ENCODE measurements at regions not wholly inside any gene's neighbourhood (a gene's known extent, or its start where the extent isn't known, plus 50 kb on each side); places are given as distances from the start of the nearest gene placed in this dataset.

DNA sequence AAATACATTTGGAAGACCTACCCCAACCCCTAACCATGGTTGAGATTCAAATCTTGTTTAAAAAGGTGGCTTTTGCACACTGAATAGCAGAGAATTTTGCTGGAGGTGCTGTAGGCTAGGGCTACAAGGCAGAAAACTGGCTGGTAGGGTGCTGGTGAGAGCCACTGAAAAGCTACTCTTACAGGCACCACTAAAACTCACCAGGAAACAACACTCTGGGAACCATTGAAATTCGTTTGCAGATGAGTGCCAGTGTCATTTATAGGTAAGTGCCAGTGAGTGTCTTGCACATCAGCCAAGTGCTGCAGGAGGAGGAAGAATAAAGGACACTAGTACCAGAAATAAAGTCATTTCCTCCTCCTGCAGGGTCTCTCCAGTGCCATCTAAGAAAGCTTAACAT lies 610.2 kb downstream of the ZNF385D start:
- TF ChIP-seq, protein P1, sequence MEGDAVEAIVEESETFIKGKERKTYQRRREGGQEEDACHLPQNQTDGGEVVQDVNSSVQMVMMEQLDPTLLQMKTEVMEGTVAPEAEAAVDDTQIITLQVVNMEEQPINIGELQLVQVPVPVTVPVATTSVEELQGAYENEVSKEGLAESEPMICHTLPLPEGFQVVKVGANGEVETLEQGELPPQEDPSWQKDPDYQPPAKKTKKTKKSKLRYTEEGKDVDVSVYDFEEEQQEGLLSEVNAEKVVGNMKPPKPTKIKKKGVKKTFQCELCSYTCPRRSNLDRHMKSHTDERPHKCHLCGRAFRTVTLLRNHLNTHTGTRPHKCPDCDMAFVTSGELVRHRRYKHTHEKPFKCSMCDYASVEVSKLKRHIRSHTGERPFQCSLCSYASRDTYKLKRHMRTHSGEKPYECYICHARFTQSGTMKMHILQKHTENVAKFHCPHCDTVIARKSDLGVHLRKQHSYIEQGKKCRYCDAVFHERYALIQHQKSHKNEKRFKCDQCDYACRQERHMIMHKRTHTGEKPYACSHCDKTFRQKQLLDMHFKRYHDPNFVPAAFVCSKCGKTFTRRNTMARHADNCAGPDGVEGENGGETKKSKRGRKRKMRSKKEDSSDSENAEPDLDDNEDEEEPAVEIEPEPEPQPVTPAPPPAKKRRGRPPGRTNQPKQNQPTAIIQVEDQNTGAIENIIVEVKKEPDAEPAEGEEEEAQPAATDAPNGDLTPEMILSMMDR (conservative IDR thresholded peaks at IDR 0.05 in 1 of 2, IDR thresholded peaks at IDR 0.05 in 1 of 2; ENCODE audit: low read depth in 1 of 2, low read length in 2 of 2), result no peak
- no peak for TF ChIP-seq EZH2 (IDR thresholded peaks at IDR 0.05; ENCODE audit: low read length, missing control alignments)

Data from fibroblast of lung (primary cell).